Right lobe of liver (tissue), 4 donors: ENCODE measurements at regions not wholly inside any gene's neighbourhood (a gene's known extent, or its start where the extent isn't known, plus 50 kb on each side); places are given as distances from the start of the nearest gene placed in this dataset.
"Not testable (repeated sequence)": the region's sequence is repeated elsewhere in the genome, so short reads cannot be mapped to it uniquely, and the experiment has no call there.

Experiments
- POLR2A ChIP-seq: fragments of 450-650 bp; IDR thresholded peaks from one replicate; pipeline ENCODE4 v1.6.1; 2017; ENCODE audit warnings: antibody characterized with exemption, mild to moderate bottlenecking
- TF ChIP-seq, protein P1 (sequence below), 4 donors: fragments of 200-600 bp in 3 of 4; fragments of 450-650 bp in 1 of 4; IDR thresholded peaks; one replicate each; pipeline versions ENCODE4 v1.5.1 to v1.8.0; 2016 to 2022; ENCODE audit warnings: antibody characterized with exemption in 4 of 4, mild to moderate bottlenecking in 2 of 4
- donor health status: DM: no; HTN: no; CAD: no.
- donor health status: DM: no; HTN: no; CAD: no.
- donor health status: DM: no; HTN: yes; CAD: no.

DNA sequence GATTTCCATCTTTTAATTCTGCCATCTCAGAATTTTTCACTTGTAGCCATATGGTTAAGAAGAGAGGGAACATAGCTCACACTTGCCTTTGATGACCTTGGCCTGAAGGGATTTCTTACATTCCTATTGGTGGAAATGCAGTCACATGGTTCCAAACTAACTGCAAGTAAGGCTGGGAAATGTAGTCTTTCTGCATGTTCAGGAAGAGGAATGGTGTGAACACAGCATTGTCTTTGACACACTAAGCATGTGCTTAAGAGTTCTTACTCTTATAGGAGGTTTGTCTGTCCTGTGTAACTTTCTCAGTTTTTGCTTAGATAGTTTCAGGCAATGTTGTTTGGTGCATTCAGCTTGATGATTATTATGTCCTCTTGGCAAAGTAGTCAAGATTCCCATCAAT lies 119.8 kb upstream of the HMX1 start:
- not testable (repeated sequence) for TF ChIP-seq POLR2A
- TF ChIP-seq, protein P1, sequence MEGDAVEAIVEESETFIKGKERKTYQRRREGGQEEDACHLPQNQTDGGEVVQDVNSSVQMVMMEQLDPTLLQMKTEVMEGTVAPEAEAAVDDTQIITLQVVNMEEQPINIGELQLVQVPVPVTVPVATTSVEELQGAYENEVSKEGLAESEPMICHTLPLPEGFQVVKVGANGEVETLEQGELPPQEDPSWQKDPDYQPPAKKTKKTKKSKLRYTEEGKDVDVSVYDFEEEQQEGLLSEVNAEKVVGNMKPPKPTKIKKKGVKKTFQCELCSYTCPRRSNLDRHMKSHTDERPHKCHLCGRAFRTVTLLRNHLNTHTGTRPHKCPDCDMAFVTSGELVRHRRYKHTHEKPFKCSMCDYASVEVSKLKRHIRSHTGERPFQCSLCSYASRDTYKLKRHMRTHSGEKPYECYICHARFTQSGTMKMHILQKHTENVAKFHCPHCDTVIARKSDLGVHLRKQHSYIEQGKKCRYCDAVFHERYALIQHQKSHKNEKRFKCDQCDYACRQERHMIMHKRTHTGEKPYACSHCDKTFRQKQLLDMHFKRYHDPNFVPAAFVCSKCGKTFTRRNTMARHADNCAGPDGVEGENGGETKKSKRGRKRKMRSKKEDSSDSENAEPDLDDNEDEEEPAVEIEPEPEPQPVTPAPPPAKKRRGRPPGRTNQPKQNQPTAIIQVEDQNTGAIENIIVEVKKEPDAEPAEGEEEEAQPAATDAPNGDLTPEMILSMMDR (IDR thresholded peaks at IDR 0.05): not testable (repeated sequence)
